ENCODE measurements at regions not wholly inside any gene's neighbourhood (a gene's known extent, or its start where the extent isn't known, plus 50 kb on each side); places are given as distances from the start of the nearest gene placed in this dataset.

GRCh38 chr5:17813214-17813613 is 179.0 kb downstream of the TAF11L14 start:
- Mint-ChIP-seq H3K9me3 (peaks cover 0 to 7% of the 10 kb centered on the region in 2 donors), H3K4me1 (ENCODE audit: low read depth in 2 of 2) (no peaks in the 10 kb centered on the region), H3K27me3 (no peaks in the 10 kb centered on the region), H3K27ac (no peak overlapping the region), H3K4me3 (no peak overlapping the region), H3K36me3 (ENCODE audit: insufficient read depth) (no peaks in the 10 kb centered on the region)
- no peak for DNase-seq
- no peak for ATAC-seq (replicated peaks)

GRCh38 chr5:17816505-17816904 is 182.2 kb downstream of the TAF11L14 start:
- H3K4me1 Mint-ChIP-seq (ENCODE audit: low read depth in 2 of 2) = no peaks in the 10 kb centered on the region
- no peak overlapping the region for H3K4me3 Mint-ChIP-seq
- peaks cover 5 to 21% of the 10 kb centered on the region in 2 donors for H3K9me3 Mint-ChIP-seq
- H3K27ac Mint-ChIP-seq = no peak overlapping the region
- no peaks in the 10 kb centered on the region for H3K36me3 Mint-ChIP-seq (ENCODE audit: insufficient read depth)
- no peak for DNase-seq
- no peaks in the 10 kb centered on the region for H3K27me3 Mint-ChIP-seq
- no peak for ATAC-seq (replicated peaks)

GRCh38 chr5:17816944-17817343 is 182.7 kb downstream of the TAF11L14 start:
- ATAC-seq (replicated peaks) = no peak
- no peaks in the 10 kb centered on the region for H3K27me3 Mint-ChIP-seq

GRCh38 chr5:17817990-17818389 is 183.7 kb downstream of the TAF11L14 start:
- Mint-ChIP-seq H3K4me3 (no peak overlapping the region), H3K9me3 (peaks cover 5 to 15% of the 10 kb centered on the region in 2 donors), H3K4me1 (ENCODE audit: low read depth in 2 of 2) (no peaks in the 10 kb centered on the region), H3K27me3 (no peaks in the 10 kb centered on the region), H3K27ac (no peak overlapping the region), H3K36me3 (ENCODE audit: insufficient read depth) (no peaks in the 10 kb centered on the region)
- ATAC-seq (replicated peaks) (no peak), DNase-seq (no peak)

More at GRCh38 chr5:17816944-17817343, 182.7 kb downstream of the TAF11L14 start:
- H3K4me3 Mint-ChIP-seq = no peak overlapping the region
- DNase-seq = no peak
- H3K36me3 Mint-ChIP-seq (ENCODE audit: insufficient read depth) = no peaks in the 10 kb centered on the region
- no peaks in the 10 kb centered on the region for H3K4me1 Mint-ChIP-seq (ENCODE audit: low read depth in 2 of 2)
- H3K9me3 Mint-ChIP-seq = peaks cover 5 to 21% of the 10 kb centered on the region in 2 donors
- no peak overlapping the region for H3K27ac Mint-ChIP-seq

GRCh38 chr5:17819783-17820182 is 185.5 kb downstream of the TAF11L14 start:
- Mint-ChIP-seq H3K27ac (no peak overlapping the region), H3K27me3 (no peaks in the 10 kb centered on the region), H3K4me1 (ENCODE audit: low read depth in 2 of 2) (no peaks in the 10 kb centered on the region), H3K9me3 (peaks cover 7 to 22% of the 10 kb centered on the region in 2 donors), H3K36me3 (ENCODE audit: insufficient read depth) (no peaks in the 10 kb centered on the region), H3K4me3 (no peak overlapping the region)
- ATAC-seq (replicated peaks) (no peak), DNase-seq (no peak)

GRCh38 chr5:17828681-17829080 is 194.4 kb downstream of the TAF11L14 start:
- no peaks in the 10 kb centered on the region for H3K27me3 Mint-ChIP-seq

GRCh38 chr5:17829456-17829855 is 195.2 kb downstream of the TAF11L14 start:
- H3K9me3 Mint-ChIP-seq = peaks cover 12 to 25% of the 10 kb centered on the region in 2 donors
- H3K4me1 Mint-ChIP-seq (ENCODE audit: low read depth in 2 of 2) = no peaks in the 10 kb centered on the region
- H3K36me3 Mint-ChIP-seq (ENCODE audit: insufficient read depth) = no peaks in the 10 kb centered on the region
- no peak overlapping the region for H3K4me3 Mint-ChIP-seq
- H3K27me3 Mint-ChIP-seq = no peaks in the 10 kb centered on the region
- DNase-seq (no peak), ATAC-seq (replicated peaks) (no peak)
- H3K27ac Mint-ChIP-seq = no peak overlapping the region

More at GRCh38 chr5:17828681-17829080, 194.4 kb downstream of the TAF11L14 start:
- H3K9me3 Mint-ChIP-seq = peaks cover 12 to 30% of the 10 kb centered on the region in 2 donors
- DNase-seq (no peak), ATAC-seq (replicated peaks) (no peak)
- no peaks in the 10 kb centered on the region for H3K36me3 Mint-ChIP-seq (ENCODE audit: insufficient read depth)
- H3K4me1 Mint-ChIP-seq (ENCODE audit: low read depth in 2 of 2) = no peaks in the 10 kb centered on the region
- no peak overlapping the region for H3K4me3 Mint-ChIP-seq
- H3K27ac Mint-ChIP-seq = no peak overlapping the region

GRCh38 chr5:17831279-17831678 is 197.0 kb downstream of the TAF11L14 start:
- Mint-ChIP-seq H3K27me3 (no peaks in the 10 kb centered on the region), H3K9me3 (peaks cover 8 to 15% of the 10 kb centered on the region in 2 donors), H3K4me1 (ENCODE audit: low read depth in 2 of 2) (no peaks in the 10 kb centered on the region), H3K27ac (no peak overlapping the region), H3K36me3 (ENCODE audit: insufficient read depth) (peaks cover 2% of the 10 kb centered on the region), H3K4me3 (no peak overlapping the region)
- DNase-seq (no peak), ATAC-seq (replicated peaks) (no peak)

- no peak overlapping the region for H3K27ac Mint-ChIP-seq
Observed at GRCh38 chr5:17832949-17833745, 198.9 kb downstream of the TAF11L14 start.

GRCh38 chr5:17837757-17838156 is 203.5 kb downstream of the TAF11L14 start:
- DNase-seq = no peak
- Mint-ChIP-seq H3K4me3 (no peak overlapping the region), H3K27me3 (no peaks in the 10 kb centered on the region), H3K9me3 (peaks cover 7 to 13% of the 10 kb centered on the region in 2 donors), H3K4me1 (ENCODE audit: low read depth in 2 of 2) (no peaks in the 10 kb centered on the region), H3K27ac (no peak overlapping the region), H3K36me3 (ENCODE audit: insufficient read depth) (peaks cover 2% of the 10 kb centered on the region)
- ATAC-seq (replicated peaks) = no peak

More at GRCh38 chr5:17832949-17833745, 198.9 kb downstream of the TAF11L14 start:
- Mint-ChIP-seq H3K9me3 (peaks cover 7 to 8% of the 10 kb centered on the region in 2 donors), H3K4me3 (no peak overlapping the region), H3K4me1 (ENCODE audit: low read depth in 2 of 2) (no peaks in the 10 kb centered on the region), H3K27me3 (no peaks in the 10 kb centered on the region), H3K36me3 (ENCODE audit: insufficient read depth) (peaks cover 2% of the 10 kb centered on the region)
- ATAC-seq (replicated peaks) (no peak), DNase-seq (no peak)

- H3K27ac Mint-ChIP-seq = no peak overlapping the region
- no peak for DNase-seq
- peaks cover under 1 to 14% of the 10 kb centered on the region in 2 donors for H3K9me3 Mint-ChIP-seq
- H3K27me3 Mint-ChIP-seq = no peaks in the 10 kb centered on the region
- ATAC-seq (replicated peaks) = no peak
- no peak overlapping the region for H3K4me3 Mint-ChIP-seq
- H3K36me3 Mint-ChIP-seq (ENCODE audit: insufficient read depth) = peaks cover 2% of the 10 kb centered on the region
- H3K4me1 Mint-ChIP-seq (ENCODE audit: low read depth in 2 of 2) = no peaks in the 10 kb centered on the region
Observed at GRCh38 chr5:17838469-17838868, 204.2 kb downstream of the TAF11L14 start.

GRCh38 chr5:17839848-17840247 is 205.6 kb downstream of the TAF11L14 start:
- Mint-ChIP-seq H3K4me1 (ENCODE audit: low read depth in 2 of 2) (no peaks in the 10 kb centered on the region), H3K27ac (no peak overlapping the region), H3K4me3 (no peak overlapping the region), H3K27me3 (no peaks in the 10 kb centered on the region), H3K36me3 (ENCODE audit: insufficient read depth) (peaks cover 2% of the 10 kb centered on the region), H3K9me3 (peaks cover 0 to 18% of the 10 kb centered on the region in 2 donors)
- ATAC-seq (replicated peaks) (no peak), DNase-seq (no peak)

- Mint-ChIP-seq H3K27ac (no peak overlapping the region), H3K9me3 (peaks cover 0 to 20% of the 10 kb centered on the region in 2 donors), H3K27me3 (no peaks in the 10 kb centered on the region), H3K36me3 (ENCODE audit: insufficient read depth) (no peaks in the 10 kb centered on the region), H3K4me1 (ENCODE audit: low read depth in 2 of 2) (no peaks in the 10 kb centered on the region), H3K4me3 (no peak overlapping the region)
- ATAC-seq (replicated peaks) (no peak), DNase-seq (no peak)
Observed at GRCh38 chr5:17846496-17846895, 212.2 kb downstream of the TAF11L14 start.

GRCh38 chr5:17847286-17847685 is 213.0 kb downstream of the TAF11L14 start:
- no peak overlapping the region for H3K27ac Mint-ChIP-seq
- no peak for ATAC-seq (replicated peaks)
- no peak overlapping the region for H3K4me3 Mint-ChIP-seq
- H3K27me3 Mint-ChIP-seq = no peaks in the 10 kb centered on the region
- no peaks in the 10 kb centered on the region for H3K4me1 Mint-ChIP-seq (ENCODE audit: low read depth in 2 of 2)
- peaks cover 0 to 16% of the 10 kb centered on the region in 2 donors for H3K9me3 Mint-ChIP-seq
- no peaks in the 10 kb centered on the region for H3K36me3 Mint-ChIP-seq (ENCODE audit: insufficient read depth)
- DNase-seq = no peak

Measured in effector memory CD8-positive, alpha-beta T cell (primary cell).